ENCODE measurements at regions not wholly inside any gene's neighbourhood (a gene's known extent, or its start where the extent isn't known, plus 50 kb on each side); places are given as distances from the start of the nearest gene placed in this dataset.

GRCh38 chr5:153881687-153882086 lies 157.0 kb downstream of the FAM114A2 start:
- Histone ChIP-seq H3K4me2 (no peak overlapping the region), H2AFZ (no peak overlapping the region), H3K27me3 (ENCODE audit: insufficient read depth) (no peaks in the 10 kb centered on the region), H3K36me3 (ENCODE audit: insufficient read depth) (no peaks in the 10 kb centered on the region), H3K9me2 (ENCODE audit: insufficient read depth) (0 out of 2 replicates have a peak, but pooled peaks cover 12% of the 10 kb centered on the region), H3F3A (replicated peaks; ENCODE audit: low read depth) (no peaks in the 10 kb centered on the region), H3K4me1 (ENCODE audit: insufficient read depth) (no peaks in the 10 kb centered on the region; the same call in 1 of the 2 replicates), H3K27ac (ENCODE audit: low read depth) (no peak overlapping the region), H3K4me3 (no peak overlapping the region), H3K79me2 (replicated peaks; ENCODE audit: insufficient read depth) (no peaks in the 10 kb centered on the region), H4K20me1 (replicated peaks; ENCODE audit: insufficient read depth) (no peaks in the 10 kb centered on the region)
- no peaks in the 10 kb centered on the region for H3K36me3 Mint-ChIP-seq (ENCODE audit: low read depth)
- H3K27ac Mint-ChIP-seq: no peak overlapping the region
- DNase-seq (ENCODE audit: low spot score) (no peak), ATAC-seq (no peak)
- no peak for TF ChIP-seq REST (IDR thresholded peaks at IDR 0.05; ENCODE audit: unreplicated experiment)
- TF ChIP-seq ZNF462 (CRISPR knock-in tag; IDR thresholded peaks at IDR 0.05): no peak
- no peak for TF ChIP-seq POLR2AphosphoS5 (IDR thresholded peaks at IDR 0.05; ENCODE audit: low read depth)
- TF ChIP-seq EZH2 (IDR thresholded peaks at IDR 0.05; ENCODE audit: low read depth, unreplicated experiment): no peak
- TF ChIP-seq CREB1 (CRISPR knock-in tag; IDR thresholded peaks at IDR 0.05; ENCODE audit: low read depth): no peak
- TF ChIP-seq ZNF114 (CRISPR knock-in tag; IDR thresholded peaks at IDR 0.05): no peak
- no peak for TF ChIP-seq NANOG (IDR thresholded peaks at IDR 0.05; ENCODE audit: borderline replicate concordance)
- no peak for TF ChIP-seq CTCF (conservative IDR thresholded peaks at IDR 0.05; ENCODE audit: low read depth in 2 of 2)
- no peak for TF ChIP-seq ZNF331 (CRISPR knock-in tag; IDR thresholded peaks at IDR 0.05; ENCODE audit: low read depth)
- TF ChIP-seq STAT1 (IDR thresholded peaks at IDR 0.05; ENCODE audit: unreplicated experiment): no peak
- no peak for TF ChIP-seq EZH2phosphoT487 (IDR thresholded peaks at IDR 0.05; ENCODE audit: unreplicated experiment)
- no peak for TF ChIP-seq ETS1 (IDR thresholded peaks at IDR 0.05)
- no peak for TF ChIP-seq JUNB (IDR thresholded peaks at IDR 0.05; ENCODE audit: unreplicated experiment)
- H3K9me3 Mint-ChIP-seq: no peaks in the 10 kb centered on the region
- H3K4me3 Mint-ChIP-seq: no peak overlapping the region
- H3K27me3 Mint-ChIP-seq (ENCODE audit: insufficient read depth, low read depth, poor library complexity): no peaks in the 10 kb centered on the region
- H3K4me1 Mint-ChIP-seq: peaks cover 6% of the 10 kb centered on the region; the same call in 2 of the 3 replicates

Measured in GM23338 (cell line).